Prostate gland (tissue), 2 donors: ENCODE measurements at regions not wholly inside any gene's neighbourhood (a gene's known extent, or its start where the extent isn't known, plus 50 kb on each side); places are given as distances from the start of the nearest gene placed in this dataset.

Experiments
- DNase-seq: peaks from one replicate; pipeline ENCODE4 v3.0.0-alpha.2; 2019; ENCODE audit warnings: low spot score
- H3K27ac ChIP-seq, 2 donors: fragments of 200-600 bp; sonication (generic); 2 replicates each; pipeline ENCODE4 v1.5.1; 2017 to 2019
- H3K27me3 ChIP-seq: fragments of 200-600 bp; sonication (generic); replicated peaks from 2 replicates; pipeline ENCODE4 v1.5.1; 2019; ENCODE audit not compliant: insufficient read depth
- H3K36me3 ChIP-seq, 2 donors: fragments of 200-600 bp; sonication (generic); 1 replicate in 1 of 2; 2 replicates in 1 of 2; pipeline versions ENCODE4 v1.5.1 to v1.8.1; 2017 to 2019
- H3K4me1 ChIP-seq: fragments of 200-600 bp; sonication (generic); replicated peaks from 2 replicates; pipeline ENCODE4 v1.5.1; 2019
- H3K4me3 ChIP-seq, 2 donors: fragments of 200-600 bp; sonication (generic); 2 replicates each; pipeline ENCODE4 v1.5.1; 2017 to 2019
- H3K9me3 ChIP-seq: fragments of 200-600 bp; sonication (generic); 2 replicates; pipeline ENCODE4 v1.5.1; 2017
- POLR2A ChIP-seq: fragments of 450-650 bp; IDR thresholded peaks from one replicate; pipeline ENCODE4 v1.6.1; 2016; ENCODE audit warnings: antibody characterized with exemption, mild to moderate bottlenecking
- POLR2AphosphoS5 ChIP-seq: sonication (generic); formaldehyde crosslinking; IDR thresholded peaks from one replicate; pipeline ENCODE4 v1.6.1; 2017; ENCODE audit warnings: antibody characterized with exemption
- WGBS: methylation state at CpG from one replicate; pipeline ENCODE4 v1.1.5; 2018; 5-methylcytosine and 5-hydroxymethylcytosine counted together
- intact Hi-C: fragments of 100-400 bp; cut with DNase I; formaldehyde crosslinking; loops from one replicate; pipeline ENCODE4 v1.14.2; 2022
- TF ChIP-seq, protein P1 (sequence below), 4 experiments: fragments of 200-600 bp in 2 of 4; fragments of 450-650 bp in 2 of 4; sonication (generic) in 2 of 4; IDR thresholded peaks; 1 replicate in 3 of 4; 2 replicates in 1 of 4; pipeline ENCODE4 v1.5.1; 2016 to 2019; ENCODE audit warnings: antibody characterized with exemption in 4 of 4, mild to moderate bottlenecking in 2 of 4, moderate library complexity in 2 of 4

DNA sequence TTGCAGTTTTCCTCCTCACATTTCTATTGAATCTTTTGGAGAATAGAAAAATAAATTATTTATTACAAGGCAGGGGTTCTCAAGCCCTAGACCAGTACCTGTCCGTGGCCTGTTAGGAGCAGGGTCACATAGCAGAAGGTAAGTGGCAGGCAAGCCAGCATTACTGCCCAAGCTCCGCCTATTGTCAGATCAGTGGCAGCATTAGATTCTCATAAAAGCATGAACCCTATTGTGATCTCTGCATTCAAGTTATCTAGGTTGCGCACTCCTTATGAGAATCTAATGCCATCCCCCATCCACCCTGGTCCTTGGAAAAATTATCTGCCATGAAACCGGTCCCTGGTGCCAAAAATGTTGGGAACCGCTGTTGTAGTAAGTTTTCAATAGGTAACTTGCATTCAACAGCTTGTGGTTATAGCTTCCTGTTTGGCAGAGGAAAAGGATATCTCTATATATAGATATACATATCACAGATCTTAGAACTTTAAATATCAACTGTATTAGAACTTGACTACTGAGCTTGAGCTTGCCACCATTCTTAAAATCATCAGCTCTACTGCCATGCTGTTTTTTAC lies 165.1 kb downstream of the AHR start:
- 83% methylated on average over 5 of the region's 5 CpGs for WGBS
- intact Hi-C loops, result no loop called here
- H3K27me3 ChIP-seq, result no peaks in the 10 kb centered on the region
- no peak overlapping the region for H3K27ac ChIP-seq
- TF ChIP-seq, protein P1, sequence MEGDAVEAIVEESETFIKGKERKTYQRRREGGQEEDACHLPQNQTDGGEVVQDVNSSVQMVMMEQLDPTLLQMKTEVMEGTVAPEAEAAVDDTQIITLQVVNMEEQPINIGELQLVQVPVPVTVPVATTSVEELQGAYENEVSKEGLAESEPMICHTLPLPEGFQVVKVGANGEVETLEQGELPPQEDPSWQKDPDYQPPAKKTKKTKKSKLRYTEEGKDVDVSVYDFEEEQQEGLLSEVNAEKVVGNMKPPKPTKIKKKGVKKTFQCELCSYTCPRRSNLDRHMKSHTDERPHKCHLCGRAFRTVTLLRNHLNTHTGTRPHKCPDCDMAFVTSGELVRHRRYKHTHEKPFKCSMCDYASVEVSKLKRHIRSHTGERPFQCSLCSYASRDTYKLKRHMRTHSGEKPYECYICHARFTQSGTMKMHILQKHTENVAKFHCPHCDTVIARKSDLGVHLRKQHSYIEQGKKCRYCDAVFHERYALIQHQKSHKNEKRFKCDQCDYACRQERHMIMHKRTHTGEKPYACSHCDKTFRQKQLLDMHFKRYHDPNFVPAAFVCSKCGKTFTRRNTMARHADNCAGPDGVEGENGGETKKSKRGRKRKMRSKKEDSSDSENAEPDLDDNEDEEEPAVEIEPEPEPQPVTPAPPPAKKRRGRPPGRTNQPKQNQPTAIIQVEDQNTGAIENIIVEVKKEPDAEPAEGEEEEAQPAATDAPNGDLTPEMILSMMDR (IDR thresholded peaks at IDR 0.05), result no peak
- no peak for TF ChIP-seq POLR2AphosphoS5
- H3K4me3 ChIP-seq, result no peak overlapping the region
- H3K36me3 ChIP-seq, result no peaks in the 10 kb centered on the region
- no peak for DNase-seq
- H3K4me1 ChIP-seq, result no peaks in the 10 kb centered on the region
- H3K9me3 ChIP-seq, result no peaks in the 10 kb centered on the region

DNA sequence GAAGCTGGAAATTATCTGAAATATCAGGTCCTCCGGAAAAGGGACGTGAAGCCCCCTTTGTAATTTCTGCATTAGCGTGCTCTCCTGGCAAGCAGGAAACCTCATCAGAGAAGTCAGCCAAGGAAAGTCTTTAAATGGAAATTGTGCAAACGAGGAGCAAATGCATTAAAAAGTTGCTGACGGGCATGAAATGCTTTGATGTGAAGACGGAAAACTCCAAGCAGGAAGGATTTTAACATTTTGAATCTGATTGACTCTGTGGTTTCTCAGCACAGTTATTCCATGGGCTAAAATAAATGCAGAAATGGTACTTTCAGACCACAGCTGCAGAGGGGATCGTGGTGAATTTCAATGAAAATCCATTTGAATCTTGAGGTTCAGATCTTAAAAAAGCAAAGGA lies 167.8 kb downstream of the AHR start:
- Histone ChIP-seq H3K27me3 (no peaks in the 10 kb centered on the region), H3K36me3 (no peaks in the 10 kb centered on the region), H3K9me3 (no peaks in the 10 kb centered on the region), H3K27ac (no peak overlapping the region), H3K4me1 (no peaks in the 10 kb centered on the region), H3K4me3 (no peak overlapping the region)
- 19% methylated on average over 7 of the region's 7 CpGs for WGBS
- intact Hi-C loops, result no loop called here
- DNase-seq, result no peak
- TF ChIP-seq, protein P1 (IDR thresholded peaks at IDR 0.05), result no peak
- TF ChIP-seq POLR2A, result no peak
- no peak for TF ChIP-seq POLR2AphosphoS5

DNA sequence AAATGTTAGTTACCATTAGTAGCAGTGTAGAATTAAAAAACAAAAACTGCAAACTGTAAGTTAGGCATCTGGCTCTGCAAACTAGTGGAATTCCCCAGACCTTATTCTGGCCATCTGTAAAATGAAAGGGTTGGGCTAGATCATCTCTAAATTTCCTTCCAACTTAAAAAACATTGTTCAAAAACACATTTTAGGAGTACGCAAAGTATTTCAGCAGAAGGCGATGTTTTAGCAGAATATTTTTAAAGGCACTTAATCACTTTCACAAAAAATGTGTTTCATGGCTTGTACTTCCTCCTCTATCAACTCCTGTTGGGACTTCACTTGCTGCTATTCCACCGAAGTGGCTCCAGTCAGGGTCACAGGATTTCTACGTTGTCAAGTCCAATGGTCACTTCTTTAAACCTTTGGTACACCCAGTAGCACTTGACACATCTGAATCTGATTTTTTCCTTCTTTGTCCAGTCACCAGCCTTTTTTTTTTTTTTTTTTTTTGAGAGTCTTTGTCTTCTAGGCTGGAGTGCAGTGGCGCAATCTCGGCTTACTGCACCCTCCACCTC lies 169.0 kb downstream of the AHR start:
- H3K4me1 ChIP-seq, result no peaks in the 10 kb centered on the region
- 91% methylated on average over 6 of the region's 6 CpGs for WGBS
- no peak for DNase-seq
- H3K27ac ChIP-seq, result no peak overlapping the region
- intact Hi-C loops, result no loop called here
- H3K27me3 ChIP-seq, result no peaks in the 10 kb centered on the region
- H3K4me3 ChIP-seq, result no peak overlapping the region
- no peaks in the 10 kb centered on the region for H3K9me3 ChIP-seq
- no peaks in the 10 kb centered on the region for H3K36me3 ChIP-seq
- TF ChIP-seq, protein P1 (IDR thresholded peaks at IDR 0.05), result no peak
- no peak for TF ChIP-seq POLR2AphosphoS5
- no peak for TF ChIP-seq POLR2A

DNA sequence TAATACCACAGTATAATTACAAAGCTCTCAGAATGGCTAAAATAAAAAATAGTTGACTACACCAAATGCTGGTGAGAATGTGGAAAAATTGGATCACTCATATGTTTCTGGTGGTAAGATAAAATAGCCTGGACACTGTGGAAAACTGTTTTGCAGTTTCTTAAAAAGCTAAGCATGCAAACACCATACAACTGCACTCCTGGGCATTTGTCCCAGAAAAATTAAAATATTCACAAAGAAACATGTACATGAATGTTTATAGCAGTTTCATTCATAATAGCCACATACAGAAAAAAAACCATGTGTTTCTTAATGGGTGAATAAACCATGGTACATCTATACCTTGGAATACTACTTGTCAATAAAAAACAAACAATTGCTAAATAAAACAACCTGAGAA lies 172.9 kb downstream of the AHR start:
- TF ChIP-seq, protein P1 (IDR thresholded peaks at IDR 0.05), result no peak
- TF ChIP-seq POLR2AphosphoS5 (no peak), POLR2A (no peak)
- no peaks in the 10 kb centered on the region for H3K27me3 ChIP-seq
- no peak overlapping the region for H3K27ac ChIP-seq
- H3K4me1 ChIP-seq, result no peaks in the 10 kb centered on the region
- no peaks in the 10 kb centered on the region for H3K9me3 ChIP-seq
- no peak for DNase-seq
- intact Hi-C loops, result no loop called here
- H3K4me3 ChIP-seq, result no peak overlapping the region
- H3K36me3 ChIP-seq, result no peaks in the 10 kb centered on the region

DNA sequence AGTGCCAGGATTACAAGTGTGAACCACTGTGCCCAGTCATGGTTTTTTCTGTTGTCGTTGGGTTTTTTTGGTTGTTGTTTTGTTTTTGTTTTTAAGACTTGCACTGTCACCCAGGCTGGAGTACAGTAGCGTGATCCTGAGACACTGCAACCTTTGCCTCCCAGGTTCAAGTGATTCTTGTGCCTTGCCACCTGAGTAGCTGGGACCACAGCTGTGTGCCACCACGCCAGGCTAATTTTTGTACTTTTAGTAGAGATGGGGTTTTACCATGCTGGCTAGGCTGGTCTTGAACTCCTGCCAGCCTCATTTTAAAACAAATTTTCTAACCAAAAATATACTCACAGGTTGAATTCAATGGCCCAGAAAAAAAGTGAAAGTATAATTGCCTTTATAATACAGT lies 174.1 kb downstream of the AHR start:
- 91% methylated on average over 3 of the region's 3 CpGs for WGBS
- intact Hi-C loops, result no loop called here
- Histone ChIP-seq H3K36me3 (no peaks in the 10 kb centered on the region), H3K4me3 (no peak overlapping the region), H3K27ac (no peak overlapping the region), H3K27me3 (no peaks in the 10 kb centered on the region), H3K9me3 (no peaks in the 10 kb centered on the region), H3K4me1 (no peaks in the 10 kb centered on the region)
- DNase-seq, result no peak
- TF ChIP-seq POLR2AphosphoS5 (no peak), POLR2A (no peak)
- TF ChIP-seq, protein P1 (IDR thresholded peaks at IDR 0.05), result no peak
